ENCODE measurements at regions not wholly inside any gene's neighbourhood (a gene's known extent, or its start where the extent isn't known, plus 50 kb on each side); places are given as distances from the start of the nearest gene placed in this dataset.
A peak's percentile ranks its signal among the peaks of the same experiment; 100 is the strongest.

- Mint-ChIP-seq H3K4me3 (no peak overlapping the region), H3K9me3 (no peaks in the 10 kb centered on the region), H3K27me3 (ENCODE audit: low read depth) (no peaks in the 10 kb centered on the region), H3K27ac (ENCODE audit: unreplicated experiment) (no peak overlapping the region), H3K36me3 (ENCODE audit: low read depth) (peaks cover under 1% of the 10 kb centered on the region), H3K4me1 (peaks cover 5% of the 10 kb centered on the region)
- no peak for TF ChIP-seq CTCF (conservative IDR thresholded peaks at IDR 0.05)
- DNase-seq (ENCODE audit: low read depth, low spot score), result no peak
These were observed 96.5 kb upstream of the PGRMC2 start for GRCh38 chr4:128384091-128384520.

GRCh38 chr4:128381748-128382559 is 94.3 kb upstream of the PGRMC2 start:
- Mint-ChIP-seq H3K4me3 (no peak overlapping the region), H3K9me3 (peaks cover 6% of the 10 kb centered on the region), H3K36me3 (ENCODE audit: low read depth) (peaks cover 8% of the 10 kb centered on the region), H3K27me3 (ENCODE audit: low read depth) (no peaks in the 10 kb centered on the region), H3K4me1 (peaks cover 5% of the 10 kb centered on the region), H3K27ac (ENCODE audit: unreplicated experiment) (no peak overlapping the region)
- no peak for DNase-seq (ENCODE audit: low read depth, low spot score)
- no peak for TF ChIP-seq CTCF (conservative IDR thresholded peaks at IDR 0.05)

GRCh38 chr4:128380306-128380705 is 92.7 kb upstream of the PGRMC2 start:
- Mint-ChIP-seq H3K4me3 (no peak overlapping the region), H3K27ac (ENCODE audit: unreplicated experiment) (no peak overlapping the region), H3K4me1 (no peaks in the 10 kb centered on the region), H3K36me3 (ENCODE audit: low read depth) (peaks cover 10% of the 10 kb centered on the region), H3K27me3 (ENCODE audit: low read depth) (no peaks in the 10 kb centered on the region), H3K9me3 (peaks cover 8% of the 10 kb centered on the region)
- no peak for DNase-seq (ENCODE audit: low read depth, low spot score)
- TF ChIP-seq CTCF (conservative IDR thresholded peaks at IDR 0.05), result no peak

- no peak for DNase-seq (ENCODE audit: low read depth, low spot score)
- Mint-ChIP-seq H3K27me3 (ENCODE audit: low read depth) (no peaks in the 10 kb centered on the region), H3K36me3 (ENCODE audit: low read depth) (peaks cover 10% of the 10 kb centered on the region), H3K27ac (ENCODE audit: unreplicated experiment) (no peak overlapping the region), H3K4me1 (no peaks in the 10 kb centered on the region), H3K4me3 (no peak overlapping the region), H3K9me3 (peaks cover 8% of the 10 kb centered on the region)
- peak; percentile 49 for TF ChIP-seq CTCF (conservative IDR thresholded peaks at IDR 0.05)
These were observed 92.2 kb upstream of the PGRMC2 start for GRCh38 chr4:128379860-128380259.

GRCh38 chr4:128378668-128379067 is 91.1 kb upstream of the PGRMC2 start:
- Mint-ChIP-seq H3K36me3 (ENCODE audit: low read depth) (peaks cover 14% of the 10 kb centered on the region), H3K4me3 (no peak overlapping the region), H3K27ac (ENCODE audit: unreplicated experiment) (no peak overlapping the region), H3K4me1 (no peaks in the 10 kb centered on the region), H3K27me3 (ENCODE audit: low read depth) (no peaks in the 10 kb centered on the region), H3K9me3 (peaks cover 8% of the 10 kb centered on the region)
- no peak for TF ChIP-seq CTCF (conservative IDR thresholded peaks at IDR 0.05)
- DNase-seq (ENCODE audit: low read depth, low spot score), result no peak

Data from neural crest cell (in vitro differentiated cells).